DMS114 treated with DMSO at 0.1 percent for 48 hours (cell line): ENCODE measurements at regions not wholly inside any gene's neighbourhood (a gene's known extent, or its start where the extent isn't known, plus 50 kb on each side); places are given as distances from the start of the nearest gene placed in this dataset.
"Not testable (repeated sequence)": the region's sequence is repeated elsewhere in the genome, so short reads cannot be mapped to it uniquely, and the experiment has no call there.

Experiments used
- DNase-seq: peaks from one replicate; lab custom pipeline; 2025; ENCODE audit not compliant: unreplicated experiment; lab: John Stamatoyannopoulos, UW

GRCh38 chr14:98192946-98193345, 1079.1 kb downstream of the BCL11B start:
- DNase-seq: no peak

GRCh38 chr14:98194821-98195220, 1077.2 kb downstream of the BCL11B start:
- DNase-seq: no peak

- no peak for DNase-seq
Measured at GRCh38 chr14:98195256-98195655, 1076.7 kb downstream of the BCL11B start.

GRCh38 chr14:98197933-98198332, 1074.1 kb downstream of the BCL11B start:
- DNase-seq: no peak

GRCh38 chr14:98198385-98198784, 1073.6 kb downstream of the BCL11B start:
- no peak for DNase-seq

GRCh38 chr14:98200601-98201000, 1071.4 kb downstream of the BCL11B start:
- no peak for DNase-seq

- no peak for DNase-seq
Measured at GRCh38 chr14:98203421-98203820, 1068.6 kb downstream of the BCL11B start.

- DNase-seq: no peak
Measured at GRCh38 chr14:98204139-98204538, 1067.9 kb downstream of the BCL11B start.

- DNase-seq: no peak
Measured at GRCh38 chr14:98207415-98207814, 1064.6 kb downstream of the BCL11B start.

GRCh38 chr14:98208211-98208611, 1063.8 kb downstream of the BCL11B start:
- DNase-seq: no peak

GRCh38 chr14:98208943-98209342, 1063.1 kb downstream of the BCL11B start:
- no peak for DNase-seq

GRCh38 chr14:98210045-98210672, 1061.8 kb downstream of the BCL11B start:
- no peak for DNase-seq

- no peak for DNase-seq
Measured at GRCh38 chr14:98217530-98217929, 1054.5 kb downstream of the BCL11B start.

GRCh38 chr14:98218218-98218617, 1053.8 kb downstream of the BCL11B start:
- no peak for DNase-seq

GRCh38 chr14:98219638-98220037, 1052.4 kb downstream of the BCL11B start:
- no peak for DNase-seq

GRCh38 chr14:98223106-98223505, 1048.9 kb downstream of the BCL11B start:
- no peak for DNase-seq

GRCh38 chr14:98223710-98224109, 1048.3 kb downstream of the BCL11B start:
- not testable (repeated sequence) for DNase-seq

GRCh38 chr14:98226411-98226810, 1045.6 kb downstream of the BCL11B start:
- no peak for DNase-seq

- DNase-seq: no peak
Measured at GRCh38 chr14:98227000-98227726, 1044.8 kb downstream of the BCL11B start.

- DNase-seq: no peak
Measured at GRCh38 chr14:98227727-98228111, 1044.3 kb downstream of the BCL11B start.

- DNase-seq: no peak
Measured at GRCh38 chr14:98229656-98230366, 1042.2 kb downstream of the BCL11B start.

GRCh38 chr14:98230411-98230810, 1041.6 kb downstream of the BCL11B start:
- no peak for DNase-seq
